ENCODE measurements at regions not wholly inside any gene's neighbourhood (a gene's known extent, or its start where the extent isn't known, plus 50 kb on each side); places are given as distances from the start of the nearest gene placed in this dataset.

DNA sequence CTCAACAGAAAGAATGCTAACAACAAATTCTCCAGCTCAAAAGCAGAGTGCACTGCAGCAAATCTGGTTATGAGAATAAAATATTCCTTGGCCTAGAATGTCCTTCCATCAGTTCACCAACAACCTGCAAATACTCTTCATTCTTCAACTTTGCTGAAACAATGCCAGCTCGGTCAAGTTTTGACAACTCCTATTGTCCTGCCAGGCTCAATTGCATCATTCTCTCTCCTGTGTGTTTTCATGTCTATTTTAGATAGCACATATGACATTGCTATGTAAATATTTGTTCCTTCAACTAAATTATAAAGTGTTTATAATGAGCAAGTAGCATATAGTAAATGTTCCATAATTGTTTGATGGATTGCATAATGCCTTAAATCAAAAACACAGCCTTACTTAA, 463.8 kb downstream of the TLE1 start:
- TF ChIP-seq CTCF (IDR thresholded peaks at IDR 0.05; ENCODE audit: poor library complexity) (no peak), EZH2phosphoT487 (IDR thresholded peaks at IDR 0.05; ENCODE audit: low read depth, severe bottlenecking, unreplicated experiment) (no peak)

Data from hepatocyte (in vitro differentiated cells).